ENCODE measurements at regions not wholly inside any gene's neighbourhood (a gene's known extent, or its start where the extent isn't known, plus 50 kb on each side); places are given as distances from the start of the nearest gene placed in this dataset.

GRCh38 chr10:133003188-133003587 lies 60.8 kb upstream of the CFAP46 start:
- no peak for TF ChIP-seq CTCF (IDR thresholded peaks at IDR 0.05; ENCODE audit: insufficient read depth, low read depth, low read length)
- TF ChIP-seq EZH2 (IDR thresholded peaks at IDR 0.05; ENCODE audit: insufficient read depth, low read length) = no peak

All from astrocyte (in vitro differentiated cells and primary cell).